Lower leg skin (tissue), 4 donors: ENCODE measurements at regions not wholly inside any gene's neighbourhood (a gene's known extent, or its start where the extent isn't known, plus 50 kb on each side); places are given as distances from the start of the nearest gene placed in this dataset.
"Not testable (repeated sequence)": the region's sequence is repeated elsewhere in the genome, so short reads cannot be mapped to it uniquely, and the experiment has no call there.

Source experiments
- DNase-seq, 2 donors: peaks; one replicate each; pipeline ENCODE4 v3.0.0-alpha.2; 2019; ENCODE audit warnings: low spot score in 2 of 2
- H3K4me3 ChIP-seq: fragments of 200-600 bp; sonication (generic); 2 replicates; pipeline ENCODE4 v1.5.1; 2017; ENCODE audit warnings: mild to moderate bottlenecking, low read depth; ENCODE audit not compliant: poor library complexity, severe bottlenecking
- POLR2A ChIP-seq, 2 donors: fragments of 450-650 bp; IDR thresholded peaks; one replicate each; pipeline ENCODE4 v1.6.1; 2016 to 2017; ENCODE audit warnings: antibody characterized with exemption in 2 of 2, mild to moderate bottlenecking in 1 of 2, moderate library complexity in 1 of 2
- WGBS, 2 donors: methylation state at CpG; one replicate each; pipeline ENCODE4 v1.1.5; 2018; 5-methylcytosine and 5-hydroxymethylcytosine counted together
- intact Hi-C: fragments of 100-400 bp; cut with DNase I; formaldehyde crosslinking; loops from one replicate; pipeline ENCODE4 v1.15.0; 2023; ENCODE audit warnings: low total_unique reads
- TF ChIP-seq, protein P1 (sequence below), 3 donors: fragments of 450-650 bp; IDR thresholded peaks; one replicate each; pipeline ENCODE4 v1.5.1; 2016; ENCODE audit warnings: antibody characterized with exemption in 3 of 3, mild to moderate bottlenecking in 3 of 3, moderate library complexity in 2 of 3

DNA sequence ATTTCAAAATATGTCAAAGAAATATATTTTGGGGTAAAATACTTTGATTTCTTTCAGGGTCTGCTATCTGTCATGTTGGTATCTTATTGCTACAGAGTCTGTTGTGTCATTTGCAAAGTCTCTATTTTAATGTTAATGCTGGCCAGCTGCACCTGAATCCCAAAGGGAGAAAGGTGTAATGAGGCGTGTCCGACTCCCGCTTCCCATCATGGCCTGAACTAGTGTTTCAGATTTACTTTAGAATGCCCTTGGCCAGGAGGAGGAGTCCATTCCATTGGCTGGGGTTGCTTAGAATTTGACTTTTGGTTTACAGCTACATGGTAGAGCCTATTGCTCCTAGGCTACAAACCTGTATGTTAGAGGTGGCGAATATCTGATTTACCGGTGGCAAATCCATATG, 69.3 kb downstream of the FAM50B start:
- peak in 1 of 2 donors; percentile 56 for DNase-seq
- TF ChIP-seq, protein P1, sequence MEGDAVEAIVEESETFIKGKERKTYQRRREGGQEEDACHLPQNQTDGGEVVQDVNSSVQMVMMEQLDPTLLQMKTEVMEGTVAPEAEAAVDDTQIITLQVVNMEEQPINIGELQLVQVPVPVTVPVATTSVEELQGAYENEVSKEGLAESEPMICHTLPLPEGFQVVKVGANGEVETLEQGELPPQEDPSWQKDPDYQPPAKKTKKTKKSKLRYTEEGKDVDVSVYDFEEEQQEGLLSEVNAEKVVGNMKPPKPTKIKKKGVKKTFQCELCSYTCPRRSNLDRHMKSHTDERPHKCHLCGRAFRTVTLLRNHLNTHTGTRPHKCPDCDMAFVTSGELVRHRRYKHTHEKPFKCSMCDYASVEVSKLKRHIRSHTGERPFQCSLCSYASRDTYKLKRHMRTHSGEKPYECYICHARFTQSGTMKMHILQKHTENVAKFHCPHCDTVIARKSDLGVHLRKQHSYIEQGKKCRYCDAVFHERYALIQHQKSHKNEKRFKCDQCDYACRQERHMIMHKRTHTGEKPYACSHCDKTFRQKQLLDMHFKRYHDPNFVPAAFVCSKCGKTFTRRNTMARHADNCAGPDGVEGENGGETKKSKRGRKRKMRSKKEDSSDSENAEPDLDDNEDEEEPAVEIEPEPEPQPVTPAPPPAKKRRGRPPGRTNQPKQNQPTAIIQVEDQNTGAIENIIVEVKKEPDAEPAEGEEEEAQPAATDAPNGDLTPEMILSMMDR (IDR thresholded peaks at IDR 0.05), result no peak
- TF ChIP-seq POLR2A (IDR thresholded peaks at IDR 0.05), result no peak
- WGBS, 2 donors, result 95 to 98% methylated on average over 5 of the region's 5 CpGs
- intact Hi-C loops, result no loop called here
- H3K4me3 ChIP-seq, result no peak overlapping the region

GRCh38 chr6:3919130-3919628, 70.0 kb downstream of the FAM50B start:
- no peak for TF ChIP-seq POLR2A (IDR thresholded peaks at IDR 0.05)
- TF ChIP-seq, protein P1 (IDR thresholded peaks at IDR 0.05), result no peak
- peak; percentile 57 to 89 for DNase-seq
- H3K4me3 ChIP-seq, result no peak overlapping the region
- intact Hi-C loops, result no loop called here
- 60% methylated on average over 6 of the region's 6 CpGs for WGBS, 2 donors

DNA sequence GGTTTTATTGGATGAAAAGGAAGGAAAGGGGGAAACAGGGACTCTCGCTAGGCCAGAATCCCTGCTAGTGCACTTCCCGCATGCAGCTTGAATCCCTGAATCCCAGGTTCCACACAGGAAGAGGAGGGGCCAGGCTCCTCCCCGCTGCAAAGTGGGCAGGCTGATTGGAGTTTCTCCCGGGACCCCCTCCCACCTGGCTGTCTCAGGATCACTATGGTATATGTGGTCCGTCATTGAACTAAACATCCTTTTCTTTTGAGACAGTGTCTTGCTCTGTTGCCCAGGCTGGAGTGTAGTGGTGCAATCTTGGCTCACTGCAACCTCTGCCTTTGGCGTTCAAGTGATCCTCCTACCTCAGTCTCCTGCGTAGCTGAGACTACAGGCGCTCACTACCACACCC, 70.7 kb downstream of the FAM50B start:
- intact Hi-C loops, result no loop called here
- TF ChIP-seq, protein P1 (IDR thresholded peaks at IDR 0.05), result no peak
- no peak for TF ChIP-seq POLR2A (IDR thresholded peaks at IDR 0.05)
- H3K4me3 ChIP-seq, result no peak overlapping the region
- 91 to 95% methylated on average over 8 of the region's 8 CpGs for WGBS, 2 donors
- DNase-seq, result peak in 1 of 2 donors; percentile 83

DNA sequence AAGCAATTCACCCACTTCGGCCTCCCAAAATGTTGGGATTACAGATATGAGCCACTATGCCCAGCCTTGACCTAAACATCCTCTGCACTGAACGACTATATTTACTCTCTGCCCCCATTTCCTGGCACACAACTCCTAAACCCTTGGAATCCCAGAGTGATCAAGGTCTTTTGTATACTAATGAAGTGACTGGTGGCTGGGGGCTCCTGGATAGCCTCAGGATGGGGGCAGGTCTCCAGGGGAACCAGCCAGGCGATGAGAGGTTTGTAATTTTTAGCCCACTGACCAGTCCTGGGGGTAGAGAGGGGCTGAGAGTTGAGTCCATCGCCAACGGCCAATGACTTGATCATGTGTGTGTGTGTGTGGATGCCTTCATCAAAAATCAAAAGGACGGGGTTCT, 71.1 kb downstream of the FAM50B start:
- WGBS, 2 donors, result 93 to 95% methylated on average over 6 of the region's 6 CpGs
- peak in 1 of 2 donors; percentile 36 for DNase-seq
- TF ChIP-seq POLR2A (IDR thresholded peaks at IDR 0.05), result no peak
- TF ChIP-seq, protein P1 (IDR thresholded peaks at IDR 0.05), result no peak
- no peak overlapping the region for H3K4me3 ChIP-seq
- intact Hi-C loops, result no loop called here

GRCh38 chr6:3921663-3922062, 72.5 kb downstream of the FAM50B start:
- DNase-seq, result no peak
- no peak for TF ChIP-seq POLR2A (IDR thresholded peaks at IDR 0.05)
- TF ChIP-seq, protein P1 (IDR thresholded peaks at IDR 0.05), result no peak
- intact Hi-C loops, result no loop called here
- no peak overlapping the region for H3K4me3 ChIP-seq
- 98 to 100% methylated on average over 2 of the region's 2 CpGs for WGBS, 2 donors

DNA sequence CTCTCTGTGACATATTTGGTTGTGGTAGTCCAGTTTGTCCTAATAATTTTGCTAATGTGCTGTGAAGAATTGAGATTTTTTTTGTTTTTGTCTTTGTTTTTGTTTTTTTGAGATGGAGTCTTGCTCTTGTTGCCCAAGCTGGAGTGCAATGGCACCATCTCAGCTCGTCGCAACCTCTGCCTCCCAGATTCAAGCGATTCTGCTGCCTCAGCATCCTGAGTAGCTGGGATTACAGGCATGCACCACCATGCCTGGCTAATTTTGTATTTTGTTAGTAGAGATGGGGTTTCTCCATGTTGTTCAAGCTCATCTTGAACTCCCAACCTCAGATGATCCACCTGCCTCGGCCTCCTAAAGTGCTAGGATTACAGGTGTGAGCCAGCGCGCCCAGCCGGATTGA, 73.4 kb downstream of the FAM50B start:
- DNase-seq, intact Hi-C loops, H3K4me3 ChIP-seq: not testable (repeated sequence)
- WGBS, 2 donors, result 94 to 96% methylated on average over 7 of the region's 7 CpGs

- DNase-seq, H3K4me3 ChIP-seq, intact Hi-C loops: not testable (repeated sequence)
- WGBS, 2 donors, result 64 to 69% methylated on average over 23 of the region's 23 CpGs
Measured at GRCh38 chr6:3925223-3926149, 76.3 kb downstream of the FAM50B start.
